ENCODE measurements at regions not wholly inside any gene's neighbourhood (a gene's known extent, or its start where the extent isn't known, plus 50 kb on each side); places are given as distances from the start of the nearest gene placed in this dataset.

GRCh38 chr4:65983061-65983460 lies 312.8 kb upstream of the EPHA5 start:
- no peak for TF ChIP-seq POLR2A (IDR thresholded peaks at IDR 0.05)
- TF ChIP-seq, protein P1, sequence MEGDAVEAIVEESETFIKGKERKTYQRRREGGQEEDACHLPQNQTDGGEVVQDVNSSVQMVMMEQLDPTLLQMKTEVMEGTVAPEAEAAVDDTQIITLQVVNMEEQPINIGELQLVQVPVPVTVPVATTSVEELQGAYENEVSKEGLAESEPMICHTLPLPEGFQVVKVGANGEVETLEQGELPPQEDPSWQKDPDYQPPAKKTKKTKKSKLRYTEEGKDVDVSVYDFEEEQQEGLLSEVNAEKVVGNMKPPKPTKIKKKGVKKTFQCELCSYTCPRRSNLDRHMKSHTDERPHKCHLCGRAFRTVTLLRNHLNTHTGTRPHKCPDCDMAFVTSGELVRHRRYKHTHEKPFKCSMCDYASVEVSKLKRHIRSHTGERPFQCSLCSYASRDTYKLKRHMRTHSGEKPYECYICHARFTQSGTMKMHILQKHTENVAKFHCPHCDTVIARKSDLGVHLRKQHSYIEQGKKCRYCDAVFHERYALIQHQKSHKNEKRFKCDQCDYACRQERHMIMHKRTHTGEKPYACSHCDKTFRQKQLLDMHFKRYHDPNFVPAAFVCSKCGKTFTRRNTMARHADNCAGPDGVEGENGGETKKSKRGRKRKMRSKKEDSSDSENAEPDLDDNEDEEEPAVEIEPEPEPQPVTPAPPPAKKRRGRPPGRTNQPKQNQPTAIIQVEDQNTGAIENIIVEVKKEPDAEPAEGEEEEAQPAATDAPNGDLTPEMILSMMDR (IDR thresholded peaks at IDR 0.05), result no peak
